Activated CD8-positive, alpha-beta memory T cell treated with anti-CD3 and anti-CD28 coated beads for 48 hours (primary cell): ENCODE measurements at regions not wholly inside any gene's neighbourhood (a gene's known extent, or its start where the extent isn't known, plus 50 kb on each side); places are given as distances from the start of the nearest gene placed in this dataset.

ENCODE experiments used
- DNase-seq, 3 experiments: peaks; one replicate each; pipeline ENCODE4 v3.0.0-alpha.2; 2020; ENCODE audit warnings: low read depth in 2 of 3, low spot score in 2 of 3

GRCh38 chr1:4847711-4848110 lies 193.3 kb downstream of the AJAP1 start:
- no peak for DNase-seq
